Endothelial cell of umbilical vein (primary cell): ENCODE measurements at regions not wholly inside any gene's neighbourhood (a gene's known extent, or its start where the extent isn't known, plus 50 kb on each side); places are given as distances from the start of the nearest gene placed in this dataset.

Source experiments
- CTCF ChIP-seq, 2 donors: IDR thresholded peaks; 1 replicate in 1 of 2; 2 replicates in 1 of 2; pipeline ENCODE4 v1.5.1; 2011; ENCODE audit warnings: low read length in 2 of 2, mild to moderate bottlenecking in 2 of 2, moderate library complexity in 2 of 2, control low read depth in 1 of 2, inconsistent platforms in 1 of 2, low read depth in 1 of 2; ENCODE audit not compliant: insufficient read depth in 1 of 2; ENCODE audit errors: extremely low read depth in 1 of 2
- EZH2 ChIP-seq: IDR thresholded peaks from 2 replicates; pipeline ENCODE4 v1.6.1; 2012; ENCODE audit warnings: borderline replicate concordance, low read depth, mild to moderate bottlenecking, moderate library complexity, low read length, inconsistent platforms; ENCODE audit not compliant: severe bottlenecking
- MYC ChIP-seq: IDR thresholded peaks from one replicate; pipeline ENCODE4 v1.6.1; 2011; ENCODE audit warnings: mild to moderate bottlenecking, low read depth, low read length
- POLR2A ChIP-seq: IDR thresholded peaks from 2 replicates; pipeline ENCODE4 v1.6.1; 2012; ENCODE audit warnings: low read depth, mild to moderate bottlenecking, control low read depth, low read length
- POLR2AphosphoS5 ChIP-seq: IDR thresholded peaks from 2 replicates; pipeline ENCODE4 v1.6.1; 2012; ENCODE audit warnings: low read depth, mild to moderate bottlenecking, control low read depth, low read length, moderate library complexity; ENCODE audit not compliant: insufficient read depth
- TF ChIP-seq, protein P1 (sequence below): IDR thresholded peaks from 2 replicates; pipeline ENCODE4 v1.6.1; 2011; ENCODE audit not compliant: insufficient read depth, insufficient read length

- TF ChIP-seq POLR2A, result no peak
- no peak for TF ChIP-seq CTCF (IDR thresholded peaks at IDR 0.05; ENCODE audit: extremely low read depth in 1 of 2, insufficient read depth in 1 of 2, low read depth in 1 of 2, low read length in 2 of 2)
- TF ChIP-seq EZH2, result no peak
- TF ChIP-seq, protein P1, sequence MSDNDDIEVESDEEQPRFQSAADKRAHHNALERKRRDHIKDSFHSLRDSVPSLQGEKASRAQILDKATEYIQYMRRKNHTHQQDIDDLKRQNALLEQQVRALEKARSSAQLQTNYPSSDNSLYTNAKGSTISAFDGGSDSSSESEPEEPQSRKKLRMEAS, result no peak
- TF ChIP-seq POLR2AphosphoS5, result no peak
- no peak for TF ChIP-seq MYC
Measured at GRCh38 chr14:77991128-77991772, 178.9 kb upstream of the NRXN3 start.
